HG03097 (cell line): ENCODE measurements at regions not wholly inside any gene's neighbourhood (a gene's known extent, or its start where the extent isn't known, plus 50 kb on each side); places are given as distances from the start of the nearest gene placed in this dataset.

Experiments
- ATAC-seq: cut with Tn5 transposase; IDR thresholded peaks from one replicate; pipeline ENCODE4 v1.9.1; 2021; ENCODE audit not compliant: unreplicated experiment, low FRiP score

GRCh38 chr7:131967216-131967730 lies 410.8 kb upstream of the PODXL start:
- ATAC-seq, result no peak

DNA sequence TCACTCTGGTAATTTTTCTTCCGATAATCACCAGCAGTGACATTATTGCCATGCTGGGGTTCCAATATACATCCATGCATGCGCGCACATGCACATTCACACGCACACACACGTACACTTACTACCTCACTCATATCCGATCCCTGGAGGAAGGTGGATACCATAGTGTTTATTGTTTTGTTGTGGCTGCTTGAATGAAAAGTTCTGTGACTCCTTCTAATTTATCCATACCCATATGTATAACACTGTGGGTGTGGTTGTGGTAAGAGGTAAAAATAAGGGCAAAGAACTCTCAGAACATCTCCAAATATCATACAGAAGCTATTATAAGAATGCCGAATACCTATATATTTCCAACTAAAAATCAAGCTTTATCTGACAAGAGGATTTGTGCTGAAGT lies 407.8 kb upstream of the PODXL start:
- no peak for ATAC-seq

DNA sequence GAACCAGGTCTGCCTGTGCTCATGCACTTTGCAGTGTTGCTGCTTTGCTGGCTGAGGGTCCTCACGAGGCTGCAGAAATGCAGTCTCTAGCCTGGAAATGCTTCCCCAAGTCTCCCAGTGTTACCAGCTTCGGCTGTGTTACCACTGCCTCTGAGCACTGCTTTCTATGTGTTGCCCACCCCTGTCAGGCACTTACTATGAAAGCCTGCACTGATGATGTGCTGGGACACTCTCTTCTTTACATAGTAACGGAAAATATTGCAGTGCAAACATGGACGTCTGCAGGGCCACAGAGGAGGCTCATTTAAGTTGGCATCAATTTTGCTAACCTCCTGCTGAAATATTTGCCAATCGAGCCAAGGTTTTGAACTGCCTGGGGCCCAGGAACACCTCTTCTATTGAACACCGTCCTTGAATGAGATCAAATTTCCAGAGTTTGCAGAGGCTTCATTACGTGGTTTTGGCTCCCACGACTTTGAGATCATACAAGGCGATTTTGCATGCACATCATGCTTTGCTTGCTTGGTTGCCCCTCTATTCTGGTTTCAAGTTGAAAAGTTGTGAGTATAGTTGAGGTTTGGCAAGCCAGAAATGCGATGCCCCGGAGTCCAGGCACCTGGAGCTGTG lies 404.7 kb upstream of the PODXL start:
- ATAC-seq, result no peak

DNA sequence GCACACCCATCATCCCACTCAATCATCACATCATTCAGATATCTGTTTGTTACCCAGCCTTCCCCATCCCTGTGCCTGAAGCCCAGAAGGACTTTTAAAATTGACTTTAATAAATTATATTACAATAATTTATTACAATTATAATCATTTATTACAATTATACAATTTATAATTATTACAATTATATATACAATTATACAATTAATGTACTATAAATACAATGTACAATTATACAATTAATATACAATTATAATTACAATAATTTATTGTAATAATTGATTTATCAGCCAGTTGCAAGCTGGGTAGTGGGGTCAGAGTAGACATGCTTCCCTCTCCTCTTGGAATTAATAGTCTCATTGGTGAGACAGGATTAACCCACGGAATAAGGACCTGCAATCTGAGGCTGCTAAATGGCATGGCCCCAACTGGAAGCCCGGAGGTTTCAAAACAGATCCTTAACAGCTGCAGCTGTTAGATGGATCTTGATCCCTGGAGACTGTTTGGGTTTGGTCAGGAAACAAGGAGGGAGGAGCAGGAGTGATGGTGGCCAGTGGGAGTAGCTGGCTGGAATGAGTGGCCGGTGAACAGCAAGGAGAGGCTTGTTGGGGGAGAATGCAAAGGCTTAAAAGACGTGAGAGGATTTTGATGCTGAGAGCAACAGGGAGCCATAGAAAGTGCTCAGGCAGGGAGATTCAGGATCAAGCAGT lies 402.8 kb upstream of the PODXL start:
- no peak for ATAC-seq

GRCh38 chr7:131957338-131958020 lies 401.1 kb upstream of the PODXL start:
- ATAC-seq, result no peak

DNA sequence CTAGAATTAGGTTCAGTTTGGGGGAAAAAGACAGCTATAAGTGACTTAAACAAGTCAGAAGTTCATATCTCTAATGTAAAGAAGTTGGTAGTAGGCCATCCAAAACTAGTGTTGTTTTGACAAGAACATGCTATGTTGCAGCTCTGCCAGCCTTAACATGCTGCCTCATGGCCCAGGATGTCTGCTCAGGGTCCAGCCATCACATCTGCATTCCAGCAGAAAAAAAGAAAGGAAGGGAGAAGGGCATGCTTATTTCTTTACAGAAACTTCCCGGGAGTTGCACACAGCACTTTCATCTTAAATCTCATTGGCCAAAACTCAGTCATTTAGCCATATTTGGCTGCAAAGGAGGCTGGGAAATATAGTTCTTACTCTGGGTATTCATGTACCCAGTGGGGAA lies 400.4 kb upstream of the PODXL start:
- no peak for ATAC-seq

- ATAC-seq, result no peak
Measured at GRCh38 chr7:131955679-131956078, 399.3 kb upstream of the PODXL start.

DNA sequence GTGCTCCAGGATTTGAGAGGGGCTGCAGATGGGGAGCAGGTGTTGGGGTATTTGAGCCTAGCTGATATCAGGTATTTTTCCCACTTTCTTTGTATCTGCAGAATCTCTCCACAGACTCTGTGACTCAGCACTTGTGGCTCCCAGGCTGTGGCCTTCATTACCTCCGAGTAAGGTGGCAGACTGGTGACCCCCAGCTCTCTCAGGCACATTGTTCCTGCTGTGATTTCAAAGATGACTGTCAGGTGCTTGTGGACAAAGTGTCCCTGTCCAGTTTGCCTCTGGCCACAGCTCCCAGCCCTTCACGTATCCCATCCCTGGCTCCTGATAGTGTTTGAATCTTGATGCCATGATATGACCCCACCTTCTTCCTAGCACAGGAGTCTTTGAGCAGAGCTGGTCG lies 396.8 kb upstream of the PODXL start:
- ATAC-seq, result no peak

DNA sequence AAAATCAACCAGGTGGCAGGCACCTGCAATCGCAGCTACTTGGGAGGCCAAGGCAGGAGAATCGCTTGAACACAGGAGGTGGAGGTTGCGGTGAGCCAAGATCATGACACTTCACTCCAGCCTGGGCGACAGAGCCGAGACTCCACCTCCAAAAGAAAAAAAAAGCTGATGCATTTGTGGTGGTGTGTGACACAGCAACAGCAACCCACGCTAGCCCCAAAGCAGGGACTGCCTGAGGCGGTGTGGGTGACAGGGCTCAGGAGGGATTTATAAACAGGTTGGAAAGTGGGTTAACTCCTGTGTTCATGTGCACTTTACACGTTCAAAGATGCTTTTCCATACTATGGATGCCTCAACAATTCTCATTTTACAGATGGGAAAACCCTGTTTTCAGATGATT lies 395.9 kb upstream of the PODXL start:
- no peak for ATAC-seq

DNA sequence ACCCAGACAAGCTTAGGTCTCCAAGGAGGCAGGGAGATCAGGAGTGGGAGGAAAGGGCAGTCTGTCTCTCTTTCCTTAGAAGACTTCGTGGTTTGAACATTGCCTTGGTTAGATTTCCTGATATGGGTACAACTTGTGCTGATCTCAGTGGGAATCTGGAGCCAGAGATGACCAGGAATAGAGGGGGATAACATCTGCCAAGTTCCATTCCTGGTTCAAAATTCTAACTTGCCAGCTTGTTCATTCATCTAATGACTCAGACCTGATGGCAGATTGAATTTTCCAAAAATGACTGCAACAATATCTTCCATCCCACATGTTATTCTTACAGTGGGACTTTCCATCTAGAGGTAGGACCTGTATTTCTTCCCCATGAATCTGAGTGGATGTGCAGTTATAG lies 394.3 kb upstream of the PODXL start:
- no peak for ATAC-seq

GRCh38 chr7:131949659-131950058 lies 393.2 kb upstream of the PODXL start:
- ATAC-seq, result no peak

GRCh38 chr7:131948434-131949053 lies 392.1 kb upstream of the PODXL start:
- no peak for ATAC-seq

- no peak for ATAC-seq
Measured at GRCh38 chr7:131947661-131948060, 391.2 kb upstream of the PODXL start.

- ATAC-seq, result no peak
Measured at GRCh38 chr7:131945957-131946544, 389.6 kb upstream of the PODXL start.

DNA sequence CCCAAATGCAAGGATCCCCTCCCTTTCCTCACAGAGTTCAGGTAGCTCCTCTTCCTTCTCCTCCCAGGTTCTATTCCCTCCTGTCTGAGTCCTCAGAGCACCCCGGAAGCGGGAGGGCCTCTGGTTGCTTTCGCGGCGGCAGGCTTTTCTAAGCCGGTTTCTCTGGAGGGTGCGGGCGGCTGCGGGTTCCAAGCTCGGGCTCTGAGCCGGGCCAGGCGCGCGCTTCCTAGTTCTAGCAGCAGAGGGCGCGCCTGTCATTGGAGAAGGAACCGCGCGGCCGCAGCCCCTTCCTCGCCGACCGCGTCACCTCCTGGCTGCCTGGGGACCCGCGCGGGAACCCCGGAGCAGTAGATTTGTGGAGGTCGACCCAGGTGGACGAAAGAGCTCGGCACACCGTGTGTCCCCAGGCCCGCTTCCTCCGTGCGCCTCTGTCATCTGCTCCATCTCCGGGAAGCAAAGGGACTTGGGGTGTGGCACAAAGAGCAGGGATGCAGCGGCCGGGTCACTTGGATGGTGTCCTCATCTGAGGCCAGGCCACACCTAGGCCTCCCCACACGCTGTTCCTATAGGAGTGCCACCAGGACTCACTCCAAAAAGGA lies 389.0 kb upstream of the PODXL start:
- no peak for ATAC-seq

DNA sequence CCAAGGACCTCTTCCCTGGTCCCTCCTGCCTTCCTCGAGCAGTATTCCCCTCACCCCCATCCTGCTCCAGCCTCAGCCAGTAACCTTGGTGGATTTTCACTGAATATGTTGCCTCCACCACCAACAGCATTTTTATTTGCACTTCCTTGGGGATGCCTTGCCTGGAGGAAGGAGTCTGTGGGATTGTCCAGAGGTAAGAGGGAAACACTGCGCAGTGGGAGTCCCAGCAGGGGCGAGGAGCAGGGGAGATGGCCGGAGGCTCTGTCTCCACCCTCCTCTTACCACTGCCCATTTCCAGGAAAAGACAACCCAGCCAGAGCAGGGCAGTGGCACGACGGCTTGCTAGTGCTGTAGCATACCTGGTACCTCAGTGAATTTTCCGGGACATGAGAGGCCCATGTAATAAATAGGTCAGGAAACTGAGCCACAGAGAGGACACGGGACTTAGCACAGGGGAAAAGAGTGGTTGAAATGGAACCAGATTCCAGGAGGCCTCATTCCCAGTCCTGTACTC lies 388.2 kb upstream of the PODXL start:
- ATAC-seq, result no peak

DNA sequence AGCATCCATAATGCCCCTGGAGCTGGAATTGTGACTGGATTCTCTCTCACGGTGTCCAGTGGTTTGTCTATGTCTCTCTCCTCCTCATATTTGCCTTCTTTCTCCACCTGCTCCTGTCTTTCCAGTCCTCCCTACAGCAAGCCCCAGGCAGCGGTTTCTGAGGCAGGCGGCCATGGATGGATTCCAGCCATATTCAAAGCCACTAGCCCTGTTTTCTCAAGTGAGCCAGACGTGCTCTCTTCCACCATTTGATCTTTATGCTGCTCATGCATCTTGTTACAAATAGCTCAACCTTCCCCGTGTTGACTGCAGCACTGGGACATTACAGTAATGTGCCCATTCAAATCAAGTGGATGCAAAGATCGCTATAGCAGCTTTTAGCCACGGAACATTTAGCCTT lies 387.2 kb upstream of the PODXL start:
- no peak for ATAC-seq

GRCh38 chr7:131943211-131943610 lies 386.8 kb upstream of the PODXL start:
- ATAC-seq, result no peak

GRCh38 chr7:131942287-131943150 lies 386.1 kb upstream of the PODXL start:
- no peak for ATAC-seq
